Liver (tissue), 3 donors: ENCODE measurements at regions not wholly inside any gene's neighbourhood (a gene's known extent, or its start where the extent isn't known, plus 50 kb on each side); places are given as distances from the start of the nearest gene placed in this dataset.

Experiments
- EGR1 ChIP-seq, 2 donors: IDR thresholded peaks; 2 replicates each; pipeline ENCODE4 v1.6.1; 2016 to 2018; ENCODE audit warnings: antibody characterized with exemption in 2 of 2, low read depth in 2 of 2
- FOXA1 ChIP-seq: IDR thresholded peaks from 2 replicates; pipeline ENCODE4 v1.6.1; 2016; ENCODE audit warnings: antibody characterized with exemption
- HNF4G ChIP-seq: IDR thresholded peaks from 2 replicates; pipeline ENCODE4 v1.6.1; 2016; ENCODE audit warnings: antibody characterized with exemption
- JUND ChIP-seq, 2 donors: IDR thresholded peaks; 2 replicates each; pipeline ENCODE4 v1.6.1; 2016; ENCODE audit warnings: antibody characterized with exemption in 2 of 2
- NR2F2 ChIP-seq: IDR thresholded peaks from 2 replicates; pipeline ENCODE4 v1.6.1; 2016; ENCODE audit warnings: antibody characterized with exemption
- SP1 ChIP-seq: IDR thresholded peaks from 2 replicates; pipeline ENCODE4 v1.6.1; 2018; ENCODE audit warnings: antibody characterized with exemption, mild to moderate bottlenecking
- YY1 ChIP-seq: IDR thresholded peaks from 2 replicates; pipeline ENCODE4 v1.6.1; 2016; ENCODE audit warnings: antibody characterized with exemption, mild to moderate bottlenecking
- TF ChIP-seq, protein P1 (sequence below): IDR thresholded peaks from 2 replicates; pipeline ENCODE4 v1.6.1; 2016; ENCODE audit warnings: antibody characterized with exemption
- TF ChIP-seq, protein P2 (sequence below): fragments of 150-350 bp; IDR thresholded peaks from 2 replicates; pipeline ENCODE4 v1.5.1; 2017; ENCODE audit warnings: improper control_type of control experiment, low read depth, low read length; ENCODE audit not compliant: missing input control
- TF ChIP-seq, protein P3 (sequence below): IDR thresholded peaks from 2 replicates; pipeline ENCODE4 v1.6.1; 2016; ENCODE audit warnings: antibody characterized with exemption, mild to moderate bottlenecking
- TF ChIP-seq, protein P4 (sequence below): IDR thresholded peaks from 2 replicates; pipeline ENCODE4 v1.6.1; 2016; ENCODE audit warnings: antibody characterized with exemption
- donor health status: healthy.
- donor health status: healthy.

DNA sequence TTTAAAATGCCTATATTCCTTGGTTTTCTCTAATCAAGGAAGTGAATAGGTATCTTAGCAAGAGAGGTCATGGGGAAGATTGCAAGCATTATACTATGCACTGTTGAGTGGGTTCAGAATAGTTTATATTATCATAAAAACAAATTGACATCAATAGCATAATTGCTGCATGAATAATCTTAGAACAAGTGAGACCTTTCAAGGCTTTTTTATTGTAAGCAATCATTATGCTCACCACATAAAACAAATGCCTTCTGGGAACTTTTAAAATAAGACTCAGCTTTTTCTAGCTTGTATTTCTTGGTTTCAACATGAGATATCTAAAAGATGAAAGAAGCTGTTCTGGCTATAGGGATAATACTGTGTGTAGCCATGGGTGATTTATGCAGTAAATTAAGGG, 135.6 kb upstream of the ZC3H12C start:
- TF ChIP-seq NR2F2 (no peak), FOXA1 (no peak), SP1 (no peak), HNF4G (no peak), EGR1 (IDR thresholded peaks at IDR 0.05; ENCODE audit: low read depth in 2 of 2) (no peak), YY1 (no peak), JUND (IDR thresholded peaks at IDR 0.05) (no peak)
- TF ChIP-seq, protein P1, sequence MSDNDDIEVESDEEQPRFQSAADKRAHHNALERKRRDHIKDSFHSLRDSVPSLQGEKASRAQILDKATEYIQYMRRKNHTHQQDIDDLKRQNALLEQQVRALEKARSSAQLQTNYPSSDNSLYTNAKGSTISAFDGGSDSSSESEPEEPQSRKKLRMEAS = no peak
- TF ChIP-seq, protein P2, sequence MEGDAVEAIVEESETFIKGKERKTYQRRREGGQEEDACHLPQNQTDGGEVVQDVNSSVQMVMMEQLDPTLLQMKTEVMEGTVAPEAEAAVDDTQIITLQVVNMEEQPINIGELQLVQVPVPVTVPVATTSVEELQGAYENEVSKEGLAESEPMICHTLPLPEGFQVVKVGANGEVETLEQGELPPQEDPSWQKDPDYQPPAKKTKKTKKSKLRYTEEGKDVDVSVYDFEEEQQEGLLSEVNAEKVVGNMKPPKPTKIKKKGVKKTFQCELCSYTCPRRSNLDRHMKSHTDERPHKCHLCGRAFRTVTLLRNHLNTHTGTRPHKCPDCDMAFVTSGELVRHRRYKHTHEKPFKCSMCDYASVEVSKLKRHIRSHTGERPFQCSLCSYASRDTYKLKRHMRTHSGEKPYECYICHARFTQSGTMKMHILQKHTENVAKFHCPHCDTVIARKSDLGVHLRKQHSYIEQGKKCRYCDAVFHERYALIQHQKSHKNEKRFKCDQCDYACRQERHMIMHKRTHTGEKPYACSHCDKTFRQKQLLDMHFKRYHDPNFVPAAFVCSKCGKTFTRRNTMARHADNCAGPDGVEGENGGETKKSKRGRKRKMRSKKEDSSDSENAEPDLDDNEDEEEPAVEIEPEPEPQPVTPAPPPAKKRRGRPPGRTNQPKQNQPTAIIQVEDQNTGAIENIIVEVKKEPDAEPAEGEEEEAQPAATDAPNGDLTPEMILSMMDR = no peak
- TF ChIP-seq, protein P3, sequence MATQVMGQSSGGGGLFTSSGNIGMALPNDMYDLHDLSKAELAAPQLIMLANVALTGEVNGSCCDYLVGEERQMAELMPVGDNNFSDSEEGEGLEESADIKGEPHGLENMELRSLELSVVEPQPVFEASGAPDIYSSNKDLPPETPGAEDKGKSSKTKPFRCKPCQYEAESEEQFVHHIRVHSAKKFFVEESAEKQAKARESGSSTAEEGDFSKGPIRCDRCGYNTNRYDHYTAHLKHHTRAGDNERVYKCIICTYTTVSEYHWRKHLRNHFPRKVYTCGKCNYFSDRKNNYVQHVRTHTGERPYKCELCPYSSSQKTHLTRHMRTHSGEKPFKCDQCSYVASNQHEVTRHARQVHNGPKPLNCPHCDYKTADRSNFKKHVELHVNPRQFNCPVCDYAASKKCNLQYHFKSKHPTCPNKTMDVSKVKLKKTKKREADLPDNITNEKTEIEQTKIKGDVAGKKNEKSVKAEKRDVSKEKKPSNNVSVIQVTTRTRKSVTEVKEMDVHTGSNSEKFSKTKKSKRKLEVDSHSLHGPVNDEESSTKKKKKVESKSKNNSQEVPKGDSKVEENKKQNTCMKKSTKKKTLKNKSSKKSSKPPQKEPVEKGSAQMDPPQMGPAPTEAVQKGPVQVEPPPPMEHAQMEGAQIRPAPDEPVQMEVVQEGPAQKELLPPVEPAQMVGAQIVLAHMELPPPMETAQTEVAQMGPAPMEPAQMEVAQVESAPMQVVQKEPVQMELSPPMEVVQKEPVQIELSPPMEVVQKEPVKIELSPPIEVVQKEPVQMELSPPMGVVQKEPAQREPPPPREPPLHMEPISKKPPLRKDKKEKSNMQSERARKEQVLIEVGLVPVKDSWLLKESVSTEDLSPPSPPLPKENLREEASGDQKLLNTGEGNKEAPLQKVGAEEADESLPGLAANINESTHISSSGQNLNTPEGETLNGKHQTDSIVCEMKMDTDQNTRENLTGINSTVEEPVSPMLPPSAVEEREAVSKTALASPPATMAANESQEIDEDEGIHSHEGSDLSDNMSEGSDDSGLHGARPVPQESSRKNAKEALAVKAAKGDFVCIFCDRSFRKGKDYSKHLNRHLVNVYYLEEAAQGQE = no peak
- TF ChIP-seq, protein P4, sequence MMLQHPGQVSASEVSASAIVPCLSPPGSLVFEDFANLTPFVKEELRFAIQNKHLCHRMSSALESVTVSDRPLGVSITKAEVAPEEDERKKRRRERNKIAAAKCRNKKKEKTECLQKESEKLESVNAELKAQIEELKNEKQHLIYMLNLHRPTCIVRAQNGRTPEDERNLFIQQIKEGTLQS = no peak
